NCI-H69 (cell line): ENCODE measurements at regions not wholly inside any gene's neighbourhood (a gene's known extent, or its start where the extent isn't known, plus 50 kb on each side); places are given as distances from the start of the nearest gene placed in this dataset.

Source experiments
- DNase-seq: peaks from one replicate; lab custom pipeline; 2025; lab: John Stamatoyannopoulos, UW

DNA sequence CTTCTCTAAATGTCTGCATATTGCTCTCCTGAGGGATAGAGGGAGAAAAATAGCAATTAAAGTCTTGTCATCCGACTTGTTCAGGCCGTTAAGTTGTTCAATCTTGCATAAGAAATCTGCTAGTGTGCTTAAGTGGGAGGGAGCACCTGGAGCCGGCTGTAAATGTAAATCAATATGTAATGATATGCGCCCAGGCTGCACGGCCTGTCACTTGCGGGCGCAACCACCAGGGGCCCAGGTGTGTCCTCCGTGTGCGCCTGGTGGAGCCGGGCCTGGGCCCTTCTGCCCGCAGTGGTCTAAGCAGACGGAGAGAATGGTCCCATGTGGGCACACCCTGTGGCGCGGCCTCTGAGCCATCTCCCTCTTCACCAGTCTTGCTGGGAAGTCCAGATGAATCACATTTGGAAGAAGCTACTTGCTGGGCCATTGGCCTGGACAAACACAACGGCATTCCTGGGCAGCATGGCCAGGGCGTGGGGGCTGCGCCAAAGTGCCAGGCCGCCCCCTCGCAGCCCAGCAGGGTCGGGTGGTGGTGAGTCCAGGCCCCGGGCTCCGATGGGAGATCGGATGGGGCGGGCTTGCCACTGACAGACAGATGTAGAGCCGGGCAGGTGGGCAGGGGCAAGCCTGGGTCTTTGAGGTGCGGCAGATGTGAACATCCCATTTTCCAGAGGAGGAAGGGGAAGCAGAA lies 193.3 kb upstream of the C14orf180 start:
- peak; percentile 59 for DNase-seq

GRCh38 chr14:104387022-104388010 lies 192.2 kb upstream of the C14orf180 start:
- peak; percentile 43 for DNase-seq

DNA sequence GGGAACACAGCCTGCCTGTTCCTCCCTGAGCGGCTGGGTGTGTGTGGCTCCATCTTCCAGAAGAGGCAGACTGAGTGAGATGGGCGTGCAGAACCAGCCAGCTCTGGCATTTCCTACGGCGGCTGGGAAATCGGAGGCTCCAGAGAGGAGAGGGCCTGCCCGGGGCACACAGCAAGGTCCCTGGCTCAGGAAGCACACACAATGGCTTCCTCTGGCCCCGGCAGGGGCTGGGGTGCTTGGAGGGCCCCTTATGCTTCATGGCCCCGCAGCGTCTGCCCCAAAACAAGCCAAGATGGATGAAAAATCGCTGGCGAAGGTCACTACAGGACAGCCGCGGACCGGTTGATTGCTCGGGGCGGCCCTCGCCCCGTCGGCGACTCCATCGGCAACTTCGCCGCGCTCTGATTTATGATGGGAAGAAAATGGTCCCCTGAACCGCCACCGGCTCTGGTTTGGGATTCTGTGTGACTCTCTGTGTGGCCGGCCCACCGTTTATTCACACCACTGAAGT lies 191.5 kb upstream of the C14orf180 start:
- no peak for DNase-seq

GRCh38 chr14:104388541-104389325 lies 190.8 kb upstream of the C14orf180 start:
- peak; percentile 52 for DNase-seq

- no peak for DNase-seq
Observed at GRCh38 chr14:104389326-104390220, 190.0 kb upstream of the C14orf180 start.

- DNase-seq = no peak
Observed at GRCh38 chr14:104390221-104390931, 189.2 kb upstream of the C14orf180 start.

GRCh38 chr14:104390941-104391901 lies 188.3 kb upstream of the C14orf180 start:
- no peak for DNase-seq

DNA sequence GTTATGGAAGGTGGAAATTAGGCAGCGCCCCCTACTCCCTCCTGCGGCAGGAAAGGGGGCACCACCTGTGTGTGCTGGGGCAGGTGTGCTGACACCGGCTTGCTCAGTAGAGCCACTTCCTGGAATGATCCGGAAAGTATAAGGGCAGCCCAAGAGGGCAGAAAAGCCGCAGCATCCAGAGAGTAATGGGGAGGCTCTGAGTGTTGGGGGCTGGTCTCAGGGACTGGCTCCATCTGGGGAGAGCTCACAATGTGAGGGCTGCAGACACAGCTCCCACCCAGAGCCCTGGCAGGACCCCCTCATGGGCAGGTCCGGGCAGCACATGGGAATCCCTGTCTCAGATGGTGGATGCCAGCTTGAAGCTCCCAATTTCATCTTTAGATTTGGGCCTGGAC lies 187.6 kb upstream of the C14orf180 start:
- DNase-seq = no peak

- DNase-seq = no peak
Observed at GRCh38 chr14:104392396-104393198, 187.0 kb upstream of the C14orf180 start.

DNA sequence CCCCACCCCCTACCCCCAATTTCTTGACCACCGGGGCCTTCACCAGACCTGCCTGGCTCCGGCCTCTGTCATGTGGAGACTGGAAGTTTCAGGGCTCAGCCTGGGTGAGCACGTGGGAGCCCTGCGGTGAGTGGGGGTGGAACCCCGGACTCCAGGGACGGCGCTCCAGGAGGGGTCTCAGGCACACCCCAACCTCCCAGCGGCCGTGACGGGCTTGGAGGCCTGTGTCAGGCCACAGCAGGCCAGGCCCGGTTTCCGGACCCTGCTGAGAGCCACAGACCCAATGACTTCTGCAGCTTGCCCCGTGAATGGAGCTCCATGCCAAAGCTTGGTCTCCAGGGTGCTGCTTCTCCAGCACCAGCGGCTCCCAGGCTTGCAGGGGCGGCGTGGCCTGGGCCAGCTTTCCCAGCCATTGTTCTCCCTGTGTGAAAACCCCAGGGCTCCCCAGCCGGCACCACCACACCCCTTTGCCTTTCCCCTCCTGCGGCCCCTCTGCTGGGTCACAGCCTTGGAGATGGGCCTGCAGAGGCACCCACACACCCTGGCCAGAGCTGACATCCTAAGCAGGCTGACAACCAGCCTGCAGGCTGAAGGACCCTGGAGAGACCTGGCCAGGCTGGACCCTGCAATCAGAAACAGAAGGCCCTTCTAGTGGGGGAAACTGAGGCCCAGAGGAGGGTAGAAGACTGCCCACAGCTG lies 186.2 kb upstream of the C14orf180 start:
- no peak for DNase-seq

DNA sequence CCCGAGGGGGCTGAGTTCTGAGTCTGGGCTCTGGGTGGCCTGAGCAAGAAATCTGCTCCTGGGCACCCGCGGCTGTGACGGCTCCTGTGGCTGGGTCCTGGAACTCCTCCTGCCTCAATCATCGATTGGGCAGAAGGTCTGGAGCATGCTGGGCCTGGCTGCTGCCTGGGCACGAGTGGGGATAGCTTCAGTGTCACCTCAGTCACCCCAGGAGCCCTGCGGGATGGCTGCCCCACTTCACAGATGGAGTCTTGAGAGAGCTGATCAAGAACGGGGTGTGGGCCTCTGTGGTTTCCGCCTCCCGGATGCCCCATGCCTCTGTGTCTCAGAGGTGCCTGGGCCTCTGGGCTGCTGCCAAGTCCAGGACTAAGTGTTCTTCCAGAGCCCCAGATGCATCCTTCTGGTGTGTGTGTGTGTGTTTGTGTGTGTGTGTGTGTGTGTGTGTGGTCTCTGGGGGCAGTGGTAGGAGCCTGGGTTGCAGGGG lies 185.6 kb upstream of the C14orf180 start:
- peak; percentile 41 for DNase-seq

- no peak for DNase-seq
Observed at GRCh38 chr14:104394409-104394851, 185.1 kb upstream of the C14orf180 start.

DNA sequence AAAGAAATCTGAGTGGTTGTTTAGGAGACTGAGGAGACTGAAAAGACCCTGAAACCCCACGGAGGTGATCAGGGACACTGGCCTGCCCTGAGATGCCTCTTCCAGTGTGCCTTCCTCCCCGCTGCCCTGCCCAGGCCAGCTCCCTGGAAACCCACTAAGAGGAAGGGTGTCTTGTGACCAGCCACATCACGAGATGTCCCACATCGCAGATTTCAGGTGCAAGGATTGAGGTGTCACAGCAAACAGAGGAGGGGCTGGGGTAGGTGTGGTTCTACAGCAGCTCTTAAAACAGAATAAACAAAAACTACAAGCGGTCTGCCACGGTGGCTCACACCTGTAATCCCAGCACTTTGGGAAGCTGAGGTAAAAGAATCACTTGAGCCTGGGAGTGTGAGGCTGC lies 184.3 kb upstream of the C14orf180 start:
- DNase-seq = no peak

- no peak for DNase-seq
Observed at GRCh38 chr14:104395941-104396681, 183.5 kb upstream of the C14orf180 start.

DNA sequence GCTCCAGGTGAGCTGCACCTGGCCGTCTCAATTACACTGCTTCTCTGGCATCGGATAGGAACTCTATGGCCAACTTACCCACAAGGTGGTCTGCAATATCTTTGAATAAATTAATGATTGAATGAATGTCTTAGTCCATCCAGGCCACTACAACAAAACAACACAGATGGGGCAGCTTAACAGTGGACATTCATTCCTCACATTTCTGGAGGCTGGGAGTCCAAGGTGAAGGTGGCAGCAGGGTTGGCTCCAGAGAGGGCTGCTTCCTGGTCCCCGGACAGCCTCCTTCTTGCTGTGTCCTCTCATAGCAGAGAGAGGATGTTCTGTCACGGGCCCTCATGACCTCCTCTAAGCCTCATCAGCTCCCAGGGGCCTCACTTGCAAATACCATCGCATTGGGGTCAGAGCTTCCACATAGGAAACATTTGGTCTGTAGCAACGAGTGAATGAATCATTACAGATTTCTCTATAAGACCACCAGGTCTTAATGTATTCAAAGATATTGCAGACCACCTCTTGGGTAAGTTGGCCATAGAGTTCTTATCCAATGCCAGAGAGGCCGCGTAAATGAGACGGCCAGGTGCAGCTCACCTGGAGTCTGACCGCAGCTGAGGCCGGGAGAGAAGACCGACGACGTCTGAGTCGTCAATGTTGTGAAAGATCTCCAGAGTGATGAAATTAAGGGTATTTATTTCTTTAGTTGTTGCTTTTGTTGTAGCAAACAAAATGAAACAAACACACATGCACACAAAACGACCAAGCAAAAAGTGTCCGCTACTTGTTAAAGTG lies 182.7 kb upstream of the C14orf180 start:
- DNase-seq = no peak

DNA sequence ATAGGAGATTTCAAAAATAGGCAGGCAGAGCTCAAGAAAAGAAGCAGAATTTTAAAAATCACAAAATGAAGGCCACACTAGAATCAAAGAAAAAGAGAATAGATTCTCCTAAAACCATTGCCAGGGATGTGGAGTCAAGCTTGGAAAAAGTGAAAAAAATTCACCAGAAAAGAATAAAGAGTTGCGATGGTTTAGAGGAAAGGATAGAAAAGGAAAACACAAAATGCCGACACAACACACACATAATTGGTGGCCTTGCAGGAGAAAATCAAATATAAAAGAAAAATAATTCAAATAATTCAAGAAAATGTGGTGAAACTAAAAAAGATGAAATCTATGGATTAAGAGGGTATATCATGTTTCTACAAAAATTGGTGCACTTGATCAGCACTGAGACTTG lies 181.6 kb upstream of the C14orf180 start:
- no peak for DNase-seq
